HG03342 (cell line): ENCODE measurements at regions not wholly inside any gene's neighbourhood (a gene's known extent, or its start where the extent isn't known, plus 50 kb on each side); places are given as distances from the start of the nearest gene placed in this dataset.

Experiments
- ATAC-seq: cut with Tn5 transposase; IDR thresholded peaks from one replicate; pipeline ENCODE4 v1.9.1; 2021; ENCODE audit warnings: mild to moderate bottlenecking, moderate library complexity; ENCODE audit not compliant: unreplicated experiment

DNA sequence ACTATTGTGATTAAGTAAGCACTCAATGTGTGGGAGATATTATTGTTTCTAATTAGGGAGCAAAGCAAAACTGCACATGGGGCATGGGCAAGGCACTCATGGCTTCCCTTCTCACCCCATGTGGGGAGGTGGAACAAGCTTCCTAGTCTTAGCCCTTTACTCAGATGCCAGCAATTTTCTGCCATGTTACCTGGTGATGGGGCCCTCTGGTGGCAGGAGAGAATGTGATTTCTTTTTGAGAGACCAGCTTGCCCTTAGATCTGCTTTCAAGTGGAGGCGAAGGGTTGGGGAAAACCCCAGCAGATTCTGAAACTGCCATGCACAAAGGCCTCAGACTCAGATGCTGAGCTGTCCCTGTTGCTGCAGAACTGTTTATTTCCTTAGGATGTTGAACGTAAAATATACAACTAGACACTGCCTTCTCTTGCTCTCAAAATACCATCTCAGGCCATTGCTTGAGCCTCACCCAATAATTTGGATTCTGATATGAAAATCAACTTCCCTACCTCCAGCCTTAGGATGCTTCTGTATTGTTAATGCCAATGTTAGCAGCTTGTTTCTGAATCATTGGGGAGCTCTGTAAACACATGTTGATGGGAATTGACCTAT is 130.2 kb upstream of the TPRG1 start:
- ATAC-seq, result peak; percentile 99

GRCh38 chr3:189042832-189043231 is 128.9 kb upstream of the TPRG1 start:
- no peak for ATAC-seq

GRCh38 chr3:189049458-189050236 is 122.1 kb upstream of the TPRG1 start:
- ATAC-seq, result no peak

GRCh38 chr3:189053322-189053721 is 118.4 kb upstream of the TPRG1 start:
- no peak for ATAC-seq

DNA sequence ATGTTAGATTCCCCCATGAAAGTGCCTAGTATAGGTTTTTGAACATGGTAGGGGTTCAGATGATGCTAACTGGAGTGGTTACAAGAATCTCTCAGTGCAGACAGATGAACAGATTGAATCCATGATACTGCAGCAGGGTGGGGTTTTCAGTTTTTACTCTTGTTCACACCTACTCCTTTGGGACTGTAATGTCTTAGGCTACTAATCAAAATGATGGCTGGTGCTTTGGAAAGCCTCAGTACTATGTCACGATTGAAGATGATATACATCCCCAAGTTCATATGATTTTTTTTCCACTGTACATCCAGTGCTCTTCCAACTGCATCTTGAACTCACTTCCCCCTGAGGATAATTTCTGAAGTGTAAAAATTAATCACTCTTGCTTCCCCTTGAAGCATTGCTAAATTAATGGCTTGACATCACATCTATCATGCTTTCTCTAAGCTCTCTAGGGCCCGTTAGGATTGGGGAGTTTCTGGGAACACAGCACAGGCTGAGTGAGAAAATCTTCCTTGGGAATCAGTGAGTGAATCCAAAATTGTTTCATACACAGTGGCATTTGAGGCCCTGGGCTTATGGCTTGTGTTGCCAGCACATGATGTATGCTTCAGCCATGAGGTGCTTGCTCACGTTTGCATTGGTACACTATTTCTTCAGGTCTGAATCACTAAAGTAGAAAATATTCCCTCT is 115.0 kb upstream of the TPRG1 start:
- no peak for ATAC-seq

DNA sequence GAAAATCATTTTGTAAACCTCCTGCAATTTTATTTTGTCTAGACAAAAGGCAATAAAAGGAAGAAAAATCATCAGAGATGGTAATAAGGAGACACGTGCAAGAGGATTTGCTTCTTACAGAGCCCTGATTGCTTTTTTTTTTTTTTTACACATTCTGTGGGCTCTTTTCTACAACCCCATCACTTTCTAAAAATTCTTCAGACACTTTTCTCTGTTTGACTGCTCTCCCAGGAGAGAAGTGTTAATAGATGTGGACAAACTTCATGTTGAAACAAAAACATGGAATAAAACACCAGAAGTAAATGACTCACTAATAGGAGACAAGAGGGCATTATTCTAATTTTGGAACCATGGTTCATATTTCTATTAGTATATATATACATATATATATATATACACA is 114.4 kb upstream of the TPRG1 start:
- no peak for ATAC-seq

- no peak for ATAC-seq
Observed at GRCh38 chr3:189058071-189058470, 113.7 kb upstream of the TPRG1 start.

DNA sequence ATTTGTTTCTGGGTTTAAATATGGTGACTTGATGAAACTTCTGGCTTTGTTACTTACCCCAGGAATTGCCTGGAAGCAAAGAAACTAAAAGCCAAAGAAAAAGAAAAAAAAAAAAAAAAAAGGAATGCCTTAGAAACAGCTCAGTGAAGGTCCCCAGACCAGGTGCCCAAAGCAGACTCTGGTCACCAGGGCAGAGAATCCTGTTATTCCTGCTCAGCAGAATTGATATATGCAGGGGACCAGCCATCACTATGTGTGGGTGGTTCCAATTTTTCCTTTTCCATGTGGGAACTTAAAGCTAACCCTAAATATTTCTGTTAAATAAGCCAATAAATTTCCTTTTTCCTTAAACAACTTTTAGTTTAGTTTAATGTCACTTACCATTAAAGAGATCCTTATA is 100.8 kb upstream of the TPRG1 start:
- no peak for ATAC-seq

DNA sequence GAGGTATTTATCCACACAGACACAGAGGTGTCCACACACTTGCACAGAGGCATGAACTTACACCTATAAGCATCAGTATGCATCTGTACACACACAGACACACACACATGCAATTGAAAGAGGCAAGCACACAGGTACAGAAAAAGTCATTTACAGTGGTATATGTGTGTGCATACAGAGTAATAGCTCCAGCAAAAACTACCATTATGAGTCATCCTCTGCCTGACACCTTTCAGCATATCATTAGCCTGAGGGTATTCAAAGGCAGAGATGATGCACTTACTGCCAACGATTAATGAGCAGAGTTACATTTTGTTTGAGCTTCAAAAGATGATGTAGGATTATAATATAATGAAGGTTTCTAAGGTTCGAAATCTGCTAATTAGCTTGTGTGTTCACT is 100.3 kb upstream of the TPRG1 start:
- ATAC-seq, result peak; percentile 74

DNA sequence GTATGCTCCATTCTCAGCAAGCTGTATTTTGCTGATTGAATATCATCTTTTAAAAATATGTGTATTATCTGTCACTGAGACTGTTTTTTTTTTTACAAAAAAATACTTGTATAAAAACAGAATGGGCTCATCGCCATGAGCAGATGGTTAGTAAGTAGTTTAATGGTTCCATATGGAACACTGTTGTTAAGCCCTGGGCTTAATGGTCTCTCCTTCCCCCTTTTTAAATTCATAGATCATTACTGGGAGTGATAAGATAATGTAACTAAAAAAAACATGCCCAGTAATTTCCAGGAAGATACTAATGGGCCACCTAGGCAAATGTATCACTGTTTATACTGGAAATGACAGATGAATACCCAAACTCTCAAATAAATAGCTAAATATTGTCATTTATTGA is 95.3 kb upstream of the TPRG1 start:
- ATAC-seq, result no peak

DNA sequence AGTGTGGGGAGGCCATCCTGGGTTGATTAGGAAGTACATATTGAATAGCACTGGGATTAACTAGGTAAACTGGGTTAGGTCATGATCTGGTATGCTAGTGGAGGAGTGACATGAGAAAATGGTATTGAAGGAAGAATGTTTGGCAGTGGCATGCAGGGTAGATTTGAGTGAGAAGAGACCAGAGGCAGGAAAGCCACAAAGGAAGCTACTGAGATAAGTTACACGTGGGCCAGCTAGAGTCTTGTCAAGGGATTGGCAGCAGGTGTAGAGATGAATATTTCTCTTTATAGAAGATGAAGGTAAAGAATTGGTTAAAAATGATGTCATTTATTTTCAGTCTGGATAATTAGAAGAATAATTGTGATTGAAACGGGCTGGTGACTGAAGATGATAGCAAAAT is 91.0 kb upstream of the TPRG1 start:
- no peak for ATAC-seq

DNA sequence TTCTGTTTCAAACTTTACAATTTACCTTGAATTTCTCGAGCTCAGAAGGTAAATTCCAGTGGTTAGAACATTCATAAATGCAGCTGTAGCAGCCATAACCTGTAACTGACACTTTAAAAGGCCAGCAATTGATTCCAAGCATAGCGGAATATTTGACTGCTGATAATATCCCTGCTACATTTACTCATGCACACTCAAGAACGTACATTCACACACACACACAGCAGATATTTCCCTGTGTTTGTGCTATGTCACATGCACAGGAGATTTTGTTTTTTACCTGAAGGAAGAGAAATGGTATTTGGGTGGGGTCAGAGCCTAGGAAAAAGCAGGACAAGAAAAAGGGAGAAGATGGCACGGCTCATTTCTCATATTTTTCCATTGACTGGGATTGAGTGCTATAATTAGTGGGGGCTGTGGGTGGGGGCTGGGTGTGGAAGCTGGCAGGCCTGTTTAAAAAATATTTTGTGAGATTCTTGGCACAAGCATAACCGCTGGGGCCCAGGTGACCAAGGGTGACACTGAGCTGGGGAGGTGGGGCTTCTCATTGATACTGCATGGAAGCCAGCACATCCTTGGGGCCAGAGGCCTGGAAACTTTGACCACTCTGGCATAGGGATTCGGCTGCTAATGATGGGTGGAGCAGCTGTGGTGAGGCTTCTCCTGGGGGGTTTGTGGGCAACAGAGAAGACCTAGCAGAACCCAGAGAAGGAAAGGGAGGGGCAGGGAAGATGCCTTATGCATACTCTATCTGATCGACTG is 88.9 kb upstream of the TPRG1 start:
- ATAC-seq, result no peak

DNA sequence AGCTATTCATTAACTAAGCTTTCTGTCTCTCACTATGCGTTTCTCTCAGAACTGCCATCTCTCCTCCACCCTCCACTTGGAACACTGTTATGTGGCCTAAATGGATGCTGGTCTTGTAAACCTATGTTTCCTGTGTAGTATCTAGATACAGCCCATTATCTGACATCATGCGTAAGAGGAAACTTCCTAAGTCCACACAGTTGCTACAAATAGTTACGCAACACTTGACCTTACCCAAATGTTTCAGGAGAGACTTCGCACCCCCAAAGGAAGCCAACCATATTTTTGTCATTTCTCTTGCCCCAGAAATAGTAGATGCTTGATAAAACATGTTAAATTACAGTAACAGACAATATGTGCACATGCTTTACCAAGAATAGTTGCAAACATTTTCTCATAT is 87.2 kb upstream of the TPRG1 start:
- ATAC-seq, result no peak

- no peak for ATAC-seq
Observed at GRCh38 chr3:189092547-189092946, 79.2 kb upstream of the TPRG1 start.

GRCh38 chr3:189094539-189094938 is 77.2 kb upstream of the TPRG1 start:
- no peak for ATAC-seq

DNA sequence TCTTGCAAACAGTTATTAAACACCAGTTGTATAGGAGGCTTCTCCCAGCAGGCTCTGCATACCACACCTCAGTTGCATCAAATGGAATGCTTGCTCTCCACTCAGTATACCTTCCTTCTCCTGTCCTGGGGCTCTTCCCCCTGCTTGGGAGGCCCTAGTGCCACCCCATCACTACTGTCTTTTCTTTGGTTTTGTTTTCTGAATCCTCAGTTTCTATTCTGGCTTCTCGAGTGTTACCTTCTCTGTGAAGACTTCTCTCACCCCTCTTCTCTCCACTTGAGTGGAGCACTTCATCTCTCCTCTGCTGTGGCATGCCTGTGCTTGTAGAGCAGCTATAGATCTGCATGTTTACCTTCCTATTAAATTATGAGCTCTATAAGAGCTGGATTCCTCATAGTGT is 75.7 kb upstream of the TPRG1 start:
- no peak for ATAC-seq

DNA sequence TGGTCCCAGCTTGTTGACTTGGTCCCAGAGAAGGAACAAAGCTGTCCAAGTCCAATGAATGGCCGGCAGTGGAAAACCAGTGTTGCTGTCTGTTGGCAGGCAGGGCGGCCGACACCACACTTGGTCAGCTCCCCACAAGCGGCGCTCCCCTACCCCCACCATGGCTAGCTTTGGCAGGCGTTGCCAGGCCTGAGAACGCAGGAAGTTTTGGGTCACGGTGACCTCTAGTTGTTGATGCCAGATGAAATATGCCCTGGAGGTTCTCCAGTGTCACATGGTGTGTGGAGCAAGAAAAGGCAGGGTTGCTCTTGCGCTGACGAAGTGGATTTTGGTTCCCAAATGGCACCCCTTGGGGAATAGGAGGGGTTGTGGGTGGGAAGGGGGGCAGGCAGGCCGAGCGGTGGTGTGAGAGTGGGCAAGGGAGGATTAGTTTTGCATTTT is 72.7 kb upstream of the TPRG1 start:
- ATAC-seq, result no peak

DNA sequence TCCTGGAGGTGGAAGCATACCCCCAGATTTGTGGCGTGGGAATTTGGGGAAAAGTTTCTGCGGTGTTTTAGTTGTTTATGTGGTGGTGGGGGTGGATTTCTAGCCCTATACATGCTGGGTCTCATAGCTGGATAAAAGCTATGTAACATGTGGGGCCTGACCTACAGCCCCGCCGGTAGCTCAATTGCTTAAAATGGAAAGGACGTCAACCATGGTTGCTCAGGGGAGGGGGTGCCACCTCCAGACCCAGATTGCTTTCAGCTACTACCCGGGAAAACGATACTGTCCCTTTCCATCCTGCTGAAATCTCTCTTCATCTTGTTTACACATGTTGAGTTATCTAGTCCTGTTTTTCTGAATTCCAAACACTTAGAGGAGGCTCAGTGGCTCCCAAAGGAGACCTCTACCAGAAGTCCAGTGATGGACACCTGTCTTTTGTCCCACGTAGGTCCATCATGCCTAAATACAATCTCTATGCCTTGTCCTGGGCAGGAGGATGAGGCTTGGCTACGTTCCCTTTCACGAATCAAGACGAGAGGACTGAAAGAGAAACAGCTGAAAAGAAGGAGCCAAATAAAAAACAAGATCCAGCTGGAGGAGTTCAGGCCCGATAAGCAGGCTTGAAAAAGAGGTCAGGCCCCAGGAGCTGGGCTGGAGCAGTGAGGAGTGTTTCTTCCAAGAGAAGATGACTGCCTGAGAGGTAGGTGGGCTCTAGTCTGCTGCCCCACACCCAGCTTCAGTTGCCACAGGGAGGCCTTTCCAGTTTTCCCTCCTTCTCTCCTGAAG is 72.1 kb upstream of the TPRG1 start:
- ATAC-seq, result no peak

GRCh38 chr3:189100866-189101265 is 70.9 kb upstream of the TPRG1 start:
- no peak for ATAC-seq

DNA sequence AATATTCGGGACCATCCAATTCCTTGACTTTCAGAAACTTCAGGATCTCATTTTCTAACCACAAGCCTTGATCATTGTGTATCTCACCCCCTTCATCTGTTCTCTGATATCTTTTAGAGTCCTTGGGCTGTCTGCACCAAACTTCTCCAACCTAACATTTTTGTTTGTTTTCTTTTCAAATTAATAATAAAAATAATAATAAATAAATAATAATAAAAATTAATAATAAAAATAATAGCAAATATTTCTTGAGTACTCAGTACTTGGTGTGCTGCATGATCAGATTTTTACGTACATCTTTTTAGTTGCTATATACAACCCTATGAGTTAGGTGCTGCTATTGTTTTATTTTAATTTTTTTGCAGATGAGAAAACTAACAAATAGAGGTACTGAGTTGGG is 70.2 kb upstream of the TPRG1 start:
- no peak for ATAC-seq

DNA sequence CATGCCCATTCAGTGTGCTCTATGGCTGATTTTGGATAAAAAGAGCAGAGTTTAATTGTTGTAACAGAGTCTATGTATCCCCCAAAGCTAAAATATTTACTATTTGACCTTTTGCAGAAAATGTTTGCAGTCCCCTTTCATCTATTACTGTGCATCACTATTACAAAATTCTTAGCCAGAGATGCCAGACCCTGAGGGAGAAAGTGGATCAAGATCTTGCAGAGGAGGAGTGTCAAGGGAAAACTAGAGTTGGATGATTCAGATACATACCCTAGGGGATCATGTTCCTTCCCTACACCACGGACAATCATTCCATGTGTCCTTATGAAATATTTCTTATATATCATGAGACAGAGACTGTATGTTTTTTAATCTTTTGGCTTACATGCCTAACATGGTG is 68.6 kb upstream of the TPRG1 start:
- no peak for ATAC-seq
